Activated CD8-positive, alpha-beta T cell treated with anti-CD3 and anti-CD28 coated beads for 36 hours (primary cell): ENCODE measurements at regions not wholly inside any gene's neighbourhood (a gene's known extent, or its start where the extent isn't known, plus 50 kb on each side); places are given as distances from the start of the nearest gene placed in this dataset.

Source experiments
- ATAC-seq: fragments of 200-7000 bp; cut with Tn5 transposase; one replicate; pipeline ENCODE4 v1.10.0; 2021; ENCODE audit warnings: mild to moderate bottlenecking, moderate library complexity
- CTCF ChIA-PET: fragments of 350-600 bp; sonication (Branson Sonifier 250); formaldehyde crosslinking; loops from one replicate; lab custom pipeline; 2021; ENCODE audit warnings: antibody characterized with exemption; lab: Charles Lee
- POLR2A ChIA-PET: fragments of 350-600 bp; sonication (Branson Sonifier 250); formaldehyde crosslinking; loops from one replicate; lab custom pipeline; 2021; ENCODE audit warnings: antibody characterized with exemption; lab: Charles Lee
- DNase-seq: peaks from one replicate; pipeline ENCODE4 v3.0.0-alpha.2; 2020
- H3K27ac Mint-ChIP-seq: one replicate; pipeline ENCODE4 v1.8.0; 2021; ENCODE audit warnings: mild to moderate bottlenecking, mixed read lengths
- H3K27me3 Mint-ChIP-seq: one replicate; pipeline ENCODE4 v1.8.0; 2021; ENCODE audit warnings: mixed read lengths
- H3K36me3 Mint-ChIP-seq: one replicate; pipeline ENCODE4 v1.8.0; 2021; ENCODE audit warnings: low read depth, mixed read lengths
- H3K4me1 Mint-ChIP-seq: one replicate; pipeline ENCODE4 v1.8.0; 2021; ENCODE audit warnings: low read depth, mixed read lengths
- H3K4me3 Mint-ChIP-seq: one replicate; pipeline ENCODE4 v1.8.0; 2021; ENCODE audit warnings: mild to moderate bottlenecking, moderate library complexity, mixed read lengths
- H3K9me3 Mint-ChIP-seq: one replicate; pipeline ENCODE4 v1.8.0; 2021; ENCODE audit warnings: mixed read lengths
- intact Hi-C: fragments of 100-400 bp; cut with micrococcal nuclease; formaldehyde crosslinking; loops from one replicate; pipeline ENCODE4 v1.10.0; 2022
- TF ChIP-seq, protein P1 (sequence below): fragments of 200-600 bp; IDR thresholded peaks from one replicate; pipeline ENCODE4 v1.8.0; 2022; ENCODE audit warnings: antibody characterized with exemption, mild to moderate bottlenecking

DNA sequence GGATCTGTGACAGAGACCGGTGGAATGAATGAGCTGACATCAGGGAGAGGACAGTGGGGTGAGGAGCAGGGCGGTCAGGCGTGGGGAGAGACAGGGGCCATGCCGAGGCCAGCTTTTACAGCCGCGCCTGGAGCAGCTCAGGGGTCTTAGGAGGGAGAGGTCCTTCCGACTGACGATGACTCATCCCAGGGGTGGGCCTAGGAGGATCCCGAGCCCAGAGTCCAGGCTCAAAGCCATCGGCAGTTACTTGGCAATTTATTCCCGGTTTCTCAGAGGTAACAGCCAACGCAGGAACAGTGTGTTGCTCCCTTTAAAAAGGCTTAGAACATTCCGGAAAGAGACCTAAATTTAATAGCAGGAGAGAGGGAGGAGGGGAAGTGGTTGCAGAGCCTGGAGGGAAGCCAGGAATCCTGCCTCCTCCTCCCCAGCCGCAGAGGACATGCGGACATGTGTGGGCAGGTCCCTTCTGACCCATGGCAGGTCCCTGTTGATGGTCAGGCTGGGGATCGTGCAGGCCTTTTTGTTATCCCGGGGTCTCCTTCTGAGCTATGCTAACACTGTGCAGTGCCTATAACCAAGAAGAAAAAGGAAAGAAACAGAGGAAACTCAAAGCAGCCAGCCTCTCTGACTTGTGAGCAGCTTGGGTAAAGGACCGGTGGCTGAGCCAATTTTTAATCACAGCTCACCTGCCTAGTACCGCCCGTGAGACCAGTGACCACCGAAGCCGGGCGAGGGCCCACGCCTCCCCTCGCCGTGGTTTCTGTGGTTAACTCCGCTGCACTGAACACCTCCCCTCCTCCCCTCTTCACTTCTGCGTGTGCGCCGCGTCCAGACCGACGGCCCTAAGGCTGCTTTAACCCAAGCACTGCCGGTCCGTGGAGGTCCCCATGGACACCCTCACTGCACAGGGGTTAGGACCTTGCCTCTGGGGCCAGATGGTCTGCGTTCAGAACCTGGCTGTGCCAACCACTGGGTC lies 392.4 kb upstream of the PROK2 start:
- DNase-seq (peak; percentile 14), ATAC-seq (peak; percentile 42)
- Mint-ChIP-seq H3K4me3 (no peak overlapping the region), H3K36me3 (no peaks in the 10 kb centered on the region), H3K4me1 (peaks cover 14% of the 10 kb centered on the region), H3K27ac (no peak overlapping the region), H3K9me3 (no peaks in the 10 kb centered on the region), H3K27me3 (peaks cover 44% of the 10 kb centered on the region)
- CTCF ChIA-PET: interaction anchor here (1.0 kb wide), 1 partner anchor 200 kb away, joined by 3 read pairs; no protein-coding TSS in a partner anchor
- intact Hi-C loops: no loop called here
- POLR2A ChIA-PET: no interaction called here
- TF ChIP-seq, protein P1, sequence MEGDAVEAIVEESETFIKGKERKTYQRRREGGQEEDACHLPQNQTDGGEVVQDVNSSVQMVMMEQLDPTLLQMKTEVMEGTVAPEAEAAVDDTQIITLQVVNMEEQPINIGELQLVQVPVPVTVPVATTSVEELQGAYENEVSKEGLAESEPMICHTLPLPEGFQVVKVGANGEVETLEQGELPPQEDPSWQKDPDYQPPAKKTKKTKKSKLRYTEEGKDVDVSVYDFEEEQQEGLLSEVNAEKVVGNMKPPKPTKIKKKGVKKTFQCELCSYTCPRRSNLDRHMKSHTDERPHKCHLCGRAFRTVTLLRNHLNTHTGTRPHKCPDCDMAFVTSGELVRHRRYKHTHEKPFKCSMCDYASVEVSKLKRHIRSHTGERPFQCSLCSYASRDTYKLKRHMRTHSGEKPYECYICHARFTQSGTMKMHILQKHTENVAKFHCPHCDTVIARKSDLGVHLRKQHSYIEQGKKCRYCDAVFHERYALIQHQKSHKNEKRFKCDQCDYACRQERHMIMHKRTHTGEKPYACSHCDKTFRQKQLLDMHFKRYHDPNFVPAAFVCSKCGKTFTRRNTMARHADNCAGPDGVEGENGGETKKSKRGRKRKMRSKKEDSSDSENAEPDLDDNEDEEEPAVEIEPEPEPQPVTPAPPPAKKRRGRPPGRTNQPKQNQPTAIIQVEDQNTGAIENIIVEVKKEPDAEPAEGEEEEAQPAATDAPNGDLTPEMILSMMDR: no peak

DNA sequence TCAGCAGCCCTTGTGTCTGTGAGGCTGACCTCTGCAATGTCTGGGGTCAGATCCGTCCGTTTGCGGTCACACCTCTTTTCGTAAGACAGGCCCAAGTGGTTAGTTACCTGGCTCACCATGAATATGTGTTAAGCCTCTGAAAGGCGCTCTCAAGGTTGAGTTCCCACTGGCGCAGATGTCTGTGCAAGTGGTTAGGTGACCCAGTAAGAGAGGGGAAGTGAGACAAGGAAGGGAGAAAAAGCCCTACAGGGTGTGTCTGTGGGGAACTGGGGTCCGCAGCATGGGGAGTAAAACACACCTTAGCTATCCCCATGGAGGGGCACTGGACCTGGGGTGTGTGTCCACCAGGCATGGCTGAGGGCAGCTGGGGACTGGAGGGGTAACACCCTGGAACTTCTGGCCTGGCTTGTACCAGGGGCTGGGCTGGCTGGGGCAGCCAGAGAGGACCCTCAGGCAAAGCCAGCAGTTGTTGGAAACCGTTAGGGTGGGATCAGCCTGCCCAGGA lies 391.6 kb upstream of the PROK2 start:
- TF ChIP-seq, protein P1: no peak
- DNase-seq (no peak), ATAC-seq (no peak)
- Mint-ChIP-seq H3K27ac (no peak overlapping the region), H3K4me3 (no peak overlapping the region), H3K9me3 (no peaks in the 10 kb centered on the region), H3K4me1 (peaks cover 14% of the 10 kb centered on the region), H3K36me3 (no peaks in the 10 kb centered on the region), H3K27me3 (peaks cover 44% of the 10 kb centered on the region)
- CTCF ChIA-PET: no interaction called here
- intact Hi-C loops: no loop called here
- POLR2A ChIA-PET: no interaction called here

DNA sequence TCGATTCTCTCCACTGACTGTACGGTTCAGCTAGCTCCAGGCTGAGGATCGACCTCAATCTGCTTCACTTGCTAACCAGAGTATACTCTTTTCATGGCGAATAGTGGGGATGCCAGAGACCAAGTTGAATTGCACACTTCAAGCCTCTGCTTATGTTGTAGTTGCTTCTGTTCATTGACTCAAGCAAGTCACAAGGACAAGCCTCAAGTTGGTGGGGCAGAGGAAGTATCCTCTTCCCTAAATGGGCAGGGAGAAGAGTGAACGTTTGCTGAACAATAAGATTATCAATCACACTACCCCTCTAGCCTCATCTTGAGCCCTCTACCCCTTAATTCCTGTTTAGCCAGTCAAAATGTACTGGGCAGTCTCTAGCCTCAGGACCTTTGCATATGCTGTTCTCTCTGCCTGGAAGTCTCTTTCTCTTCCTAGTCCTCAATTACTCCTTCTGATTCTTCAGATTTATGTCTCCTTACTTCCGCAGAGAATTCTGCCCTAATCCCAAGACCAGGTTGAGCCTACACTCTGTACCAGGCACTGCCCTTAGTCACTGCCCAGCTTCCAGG lies 390.4 kb upstream of the PROK2 start:
- Mint-ChIP-seq H3K36me3 (no peaks in the 10 kb centered on the region), H3K4me1 (peaks cover 14% of the 10 kb centered on the region), H3K27ac (no peak overlapping the region), H3K27me3 (peaks cover 40% of the 10 kb centered on the region), H3K4me3 (no peak overlapping the region), H3K9me3 (no peaks in the 10 kb centered on the region)
- intact Hi-C loops: no loop called here
- no peak for DNase-seq
- CTCF ChIA-PET: interaction anchor here (1.7 kb wide), 1 partner anchor 37 kb away, joined by 4 read pairs; no protein-coding TSS in a partner anchor
- POLR2A ChIA-PET: no interaction called here
- TF ChIP-seq, protein P1: no peak
- ATAC-seq: no peak

DNA sequence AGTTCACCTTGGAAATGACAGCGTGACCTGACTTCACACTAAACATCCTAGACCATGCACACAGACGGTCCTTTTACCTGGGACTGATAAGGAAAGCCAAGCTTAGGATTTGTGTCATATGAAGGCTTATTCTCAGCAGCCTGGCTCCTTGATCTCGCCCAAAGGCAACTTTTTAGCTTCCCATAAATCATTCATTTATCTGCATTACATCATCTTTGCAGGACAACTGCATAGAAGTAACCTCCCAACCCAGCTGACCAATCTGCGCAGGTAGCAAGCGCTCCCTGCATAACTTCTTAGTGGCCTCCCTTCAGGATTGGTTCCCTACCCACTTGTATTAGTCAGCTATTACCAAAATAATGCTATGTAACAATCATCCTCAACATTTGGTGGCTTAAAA lies 389.9 kb upstream of the PROK2 start:
- Mint-ChIP-seq H3K4me3 (no peak overlapping the region), H3K27me3 (peaks cover 40% of the 10 kb centered on the region), H3K4me1 (peaks cover 14% of the 10 kb centered on the region), H3K9me3 (no peaks in the 10 kb centered on the region), H3K27ac (no peak overlapping the region), H3K36me3 (no peaks in the 10 kb centered on the region)
- ATAC-seq (no peak), DNase-seq (no peak)
- CTCF ChIA-PET: interaction anchor here (1.7 kb wide), 1 partner anchor 37 kb away, joined by 4 read pairs; no protein-coding TSS in a partner anchor
- TF ChIP-seq, protein P1: no peak
- intact Hi-C loops: no loop called here
- POLR2A ChIA-PET: no interaction called here
